OCI-LY1 (cell line): ENCODE measurements at regions not wholly inside any gene's neighbourhood (a gene's known extent, or its start where the extent isn't known, plus 50 kb on each side); places are given as distances from the start of the nearest gene placed in this dataset.

Experiments used
- EZH2 ChIP-seq: fragments of 200-600 bp; sonication (generic), shearing (Covaris generic); IDR thresholded peaks from 2 replicates; pipeline ENCODE4 v1.8.0; 2017; ENCODE audit warnings: borderline replicate concordance, mixed run types, mild to moderate bottlenecking, antibody characterized with exemption, low read length, moderate library complexity, mixed read lengths
- TF ChIP-seq, protein P1 (sequence below): fragments of 200-600 bp; sonication (generic), shearing (Covaris generic); IDR thresholded peaks from 2 replicates; pipeline ENCODE4 v1.5.1; 2017; ENCODE audit warnings: mild to moderate bottlenecking, antibody characterized with exemption, low read length, moderate library complexity, mixed read lengths

DNA sequence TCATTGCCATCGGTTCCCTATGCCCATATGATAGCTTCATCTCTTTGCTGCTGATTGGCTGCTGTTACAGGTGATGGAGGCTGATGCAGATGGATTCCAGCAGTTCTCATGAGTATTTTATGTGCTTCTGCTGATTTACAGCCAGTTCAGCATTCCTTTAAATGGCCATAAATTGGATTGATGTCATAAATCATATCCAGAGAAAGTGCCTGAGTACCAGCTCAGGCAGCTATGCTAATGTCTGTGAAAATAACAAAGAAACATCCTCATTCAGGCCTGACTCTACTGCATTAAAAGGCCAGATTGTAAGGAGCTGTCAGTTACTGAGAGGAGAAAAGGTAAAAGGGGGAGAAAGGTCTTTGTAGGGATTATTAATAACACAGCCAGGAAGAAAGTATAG is 756.8 kb downstream of the IGSF11 start:
- TF ChIP-seq, protein P1, sequence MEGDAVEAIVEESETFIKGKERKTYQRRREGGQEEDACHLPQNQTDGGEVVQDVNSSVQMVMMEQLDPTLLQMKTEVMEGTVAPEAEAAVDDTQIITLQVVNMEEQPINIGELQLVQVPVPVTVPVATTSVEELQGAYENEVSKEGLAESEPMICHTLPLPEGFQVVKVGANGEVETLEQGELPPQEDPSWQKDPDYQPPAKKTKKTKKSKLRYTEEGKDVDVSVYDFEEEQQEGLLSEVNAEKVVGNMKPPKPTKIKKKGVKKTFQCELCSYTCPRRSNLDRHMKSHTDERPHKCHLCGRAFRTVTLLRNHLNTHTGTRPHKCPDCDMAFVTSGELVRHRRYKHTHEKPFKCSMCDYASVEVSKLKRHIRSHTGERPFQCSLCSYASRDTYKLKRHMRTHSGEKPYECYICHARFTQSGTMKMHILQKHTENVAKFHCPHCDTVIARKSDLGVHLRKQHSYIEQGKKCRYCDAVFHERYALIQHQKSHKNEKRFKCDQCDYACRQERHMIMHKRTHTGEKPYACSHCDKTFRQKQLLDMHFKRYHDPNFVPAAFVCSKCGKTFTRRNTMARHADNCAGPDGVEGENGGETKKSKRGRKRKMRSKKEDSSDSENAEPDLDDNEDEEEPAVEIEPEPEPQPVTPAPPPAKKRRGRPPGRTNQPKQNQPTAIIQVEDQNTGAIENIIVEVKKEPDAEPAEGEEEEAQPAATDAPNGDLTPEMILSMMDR = no peak
- no peak for TF ChIP-seq EZH2
